ENCODE measurements at regions not wholly inside any gene's neighbourhood (a gene's known extent, or its start where the extent isn't known, plus 50 kb on each side); places are given as distances from the start of the nearest gene placed in this dataset.

- Histone ChIP-seq H3K27me3 (no peaks in the 10 kb centered on the region), H3K4me1 (peaks cover 0 to 4% (median 0%) of the 10 kb centered on the region in 3 donors), H3K27ac (no peak overlapping the region), H3K36me3 (no peaks in the 10 kb centered on the region), H3K4me3 (no peak overlapping the region), H3K9me3 (no peaks in the 10 kb centered on the region)
- ATAC-seq = no peak
- TF ChIP-seq CTCF (IDR thresholded peaks at IDR 0.05) = no peak
- no peak for TF ChIP-seq POLR2AphosphoS5 (IDR thresholded peaks at IDR 0.05)
- TF ChIP-seq EP300 (IDR thresholded peaks at IDR 0.05) = no peak
- no peak for TF ChIP-seq POLR2A (IDR thresholded peaks at IDR 0.05)
These were observed 633.3 kb downstream of the MAFB start for GRCh38 chr20:40055711-40056110.

GRCh38 chr20:40054311-40054710 lies 634.7 kb downstream of the MAFB start:
- Histone ChIP-seq H3K27me3 (no peaks in the 10 kb centered on the region), H3K27ac (no peak overlapping the region), H3K4me3 (no peak overlapping the region), H3K36me3 (no peaks in the 10 kb centered on the region), H3K4me1 (peaks cover 0 to 4% (median 0%) of the 10 kb centered on the region in 3 donors), H3K9me3 (no peaks in the 10 kb centered on the region)
- no peak for ATAC-seq
- TF ChIP-seq POLR2AphosphoS5 (IDR thresholded peaks at IDR 0.05) (no peak), EP300 (IDR thresholded peaks at IDR 0.05) (no peak), POLR2A (IDR thresholded peaks at IDR 0.05) (no peak), CTCF (IDR thresholded peaks at IDR 0.05) (no peak)
- WGBS, 2 donors (ENCODE audit: low coverage in 1 of 2) = 62 to 81% methylated on average over 3 to 4 of the region's 4 CpGs

- TF ChIP-seq EP300 (IDR thresholded peaks at IDR 0.05) (no peak), POLR2A (IDR thresholded peaks at IDR 0.05) (no peak), CTCF (IDR thresholded peaks at IDR 0.05) (no peak), POLR2AphosphoS5 (IDR thresholded peaks at IDR 0.05) (no peak)
- H3K4me3 ChIP-seq = no peak overlapping the region
- peaks cover 0 to under 1% (median 0%) of the 10 kb centered on the region in 3 donors for H3K4me1 ChIP-seq
- H3K27me3 ChIP-seq = no peaks in the 10 kb centered on the region
- H3K36me3 ChIP-seq = no peaks in the 10 kb centered on the region
- no peak for ATAC-seq
- no peaks in the 10 kb centered on the region for H3K9me3 ChIP-seq
- no peak overlapping the region for H3K27ac ChIP-seq
- WGBS, 2 donors (ENCODE audit: low coverage in 1 of 2) = 81 to 90% methylated on average over 2 of the region's 2 CpGs
These were observed 638.4 kb downstream of the MAFB start for GRCh38 chr20:40050596-40050995.

GRCh38 chr20:40049854-40050253 lies 639.2 kb downstream of the MAFB start:
- TF ChIP-seq POLR2AphosphoS5 (IDR thresholded peaks at IDR 0.05) (no peak), EP300 (IDR thresholded peaks at IDR 0.05) (no peak), CTCF (IDR thresholded peaks at IDR 0.05) (no peak), POLR2A (IDR thresholded peaks at IDR 0.05) (no peak)
- H3K36me3 ChIP-seq = no peaks in the 10 kb centered on the region
- no peaks in the 10 kb centered on the region for H3K9me3 ChIP-seq
- no peaks in the 10 kb centered on the region for H3K27me3 ChIP-seq
- no peak overlapping the region for H3K27ac ChIP-seq
- no peaks in the 10 kb centered on the region for H3K4me1 ChIP-seq
- ATAC-seq = no peak
- H3K4me3 ChIP-seq = no peak overlapping the region

- no peak for TF ChIP-seq CTCF (IDR thresholded peaks at IDR 0.05)
- TF ChIP-seq POLR2AphosphoS5 (IDR thresholded peaks at IDR 0.05) = no peak
- no peak for TF ChIP-seq POLR2A (IDR thresholded peaks at IDR 0.05)
- no peak for TF ChIP-seq EP300 (IDR thresholded peaks at IDR 0.05)
- H3K4me3 ChIP-seq = no peak overlapping the region
- no peaks in the 10 kb centered on the region for H3K4me1 ChIP-seq
- no peaks in the 10 kb centered on the region for H3K27me3 ChIP-seq
- no peaks in the 10 kb centered on the region for H3K36me3 ChIP-seq
- no peaks in the 10 kb centered on the region for H3K9me3 ChIP-seq
- no peak for ATAC-seq
- 88 to 92% methylated on average over 2 of the region's 2 CpGs for WGBS, 2 donors (ENCODE audit: low coverage in 1 of 2)
- H3K27ac ChIP-seq = no peak overlapping the region
These were observed 642.3 kb downstream of the MAFB start for GRCh38 chr20:40046703-40047102.
